GM21825 (cell line): ENCODE measurements at regions not wholly inside any gene's neighbourhood (a gene's known extent, or its start where the extent isn't known, plus 50 kb on each side); places are given as distances from the start of the nearest gene placed in this dataset.
"Not testable (repeated sequence)": the region's sequence is repeated elsewhere in the genome, so short reads cannot be mapped to it uniquely, and the experiment has no call there.

Source experiments
- ATAC-seq: cut with Tn5 transposase; IDR thresholded peaks from one replicate; pipeline ENCODE4 v1.9.1; 2021; ENCODE audit warnings: mild to moderate bottlenecking, moderate library complexity; ENCODE audit not compliant: unreplicated experiment

GRCh38 chr7:101679653-101680173 is 50.6 kb upstream of the MYL10 start:
- ATAC-seq = not testable (repeated sequence)

DNA sequence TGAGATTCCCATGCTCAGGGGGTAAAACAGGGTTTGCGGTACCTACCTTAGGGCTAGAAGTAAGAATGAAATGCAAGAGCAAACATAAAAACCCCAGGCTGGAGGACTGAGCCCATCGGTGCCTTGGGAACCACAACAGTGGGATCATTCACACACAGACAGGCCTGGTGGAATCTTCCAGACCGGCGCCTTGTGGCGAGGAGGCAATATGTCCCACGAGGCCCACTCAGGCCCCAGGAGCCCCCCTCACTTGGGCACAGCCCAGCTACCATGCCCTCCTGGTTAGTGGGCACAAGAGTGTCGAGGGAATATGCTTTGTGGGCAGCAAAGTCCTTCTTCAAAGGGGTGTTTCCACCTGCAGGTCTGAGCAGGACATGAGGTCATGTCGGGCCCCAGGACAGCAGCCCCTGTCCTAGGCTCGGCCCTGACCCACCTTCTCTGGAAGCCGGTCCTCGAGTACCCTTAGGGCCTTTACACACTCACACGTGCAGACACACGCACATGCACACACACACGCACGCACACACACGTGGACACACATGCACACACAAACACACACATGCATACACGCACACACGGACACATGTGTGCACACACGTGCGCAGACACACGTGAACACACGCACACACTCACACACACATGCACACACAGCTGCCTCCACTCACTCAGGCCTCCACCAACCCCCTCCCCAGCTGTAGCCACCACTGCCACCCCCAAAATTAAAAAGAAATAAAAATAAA is 51.5 kb upstream of the MYL10 start:
- ATAC-seq = no peak

DNA sequence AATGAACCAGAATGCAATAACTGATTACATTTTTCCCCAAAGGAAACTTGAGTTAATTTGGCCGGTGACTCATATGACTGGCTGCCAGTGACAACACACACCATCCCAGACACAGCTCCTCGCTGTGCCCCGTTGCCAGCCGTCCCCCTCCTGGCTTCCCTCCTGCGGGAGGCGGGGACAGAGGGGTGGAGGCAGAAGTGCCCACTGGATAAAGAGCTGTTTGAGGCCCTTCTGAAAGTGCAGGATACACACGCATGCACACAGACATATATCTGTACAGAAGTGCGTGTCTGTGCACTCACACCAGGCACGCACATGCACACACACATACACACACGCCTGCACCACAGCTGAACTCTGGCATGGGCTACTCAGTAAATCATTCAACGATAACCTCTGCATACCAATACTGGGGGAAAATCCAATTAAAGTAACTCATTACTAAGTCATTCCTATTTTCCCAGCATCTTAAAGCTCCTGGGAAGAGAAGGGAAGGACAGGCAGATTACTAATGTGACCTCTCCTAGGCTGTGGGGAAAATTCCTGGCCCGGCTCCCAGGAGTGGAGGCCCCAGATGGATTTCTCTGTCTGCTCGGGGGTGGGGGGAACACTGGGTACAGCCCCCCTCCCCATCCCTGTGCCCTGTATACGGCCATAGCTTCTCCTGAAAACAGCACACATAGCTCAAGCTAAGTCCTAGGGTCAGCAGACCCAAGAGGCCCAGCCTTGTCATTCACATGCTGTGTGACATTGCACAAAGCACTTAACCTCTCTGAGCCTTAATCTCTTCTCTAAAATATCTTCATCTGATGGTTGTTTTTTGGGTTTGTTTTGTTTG is 52.3 kb upstream of the MYL10 start:
- ATAC-seq = no peak

DNA sequence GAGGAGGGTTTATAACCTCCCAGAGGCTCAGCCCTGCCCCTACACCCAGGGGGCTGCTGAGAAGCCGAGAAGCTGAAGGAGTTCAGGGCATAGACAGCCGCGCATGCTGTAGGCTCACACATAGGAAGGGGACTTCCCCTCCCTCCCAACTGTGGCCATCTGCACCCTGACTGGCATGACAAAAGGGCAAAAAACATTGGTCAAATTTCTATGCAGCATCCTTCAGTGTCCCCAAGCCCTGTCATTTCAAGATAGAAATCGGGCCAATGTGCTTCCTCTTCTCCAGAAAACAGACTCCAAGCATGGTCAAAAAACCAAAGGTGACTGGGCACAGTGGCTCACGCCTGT is 55.9 kb upstream of the MYL10 start:
- no peak for ATAC-seq

DNA sequence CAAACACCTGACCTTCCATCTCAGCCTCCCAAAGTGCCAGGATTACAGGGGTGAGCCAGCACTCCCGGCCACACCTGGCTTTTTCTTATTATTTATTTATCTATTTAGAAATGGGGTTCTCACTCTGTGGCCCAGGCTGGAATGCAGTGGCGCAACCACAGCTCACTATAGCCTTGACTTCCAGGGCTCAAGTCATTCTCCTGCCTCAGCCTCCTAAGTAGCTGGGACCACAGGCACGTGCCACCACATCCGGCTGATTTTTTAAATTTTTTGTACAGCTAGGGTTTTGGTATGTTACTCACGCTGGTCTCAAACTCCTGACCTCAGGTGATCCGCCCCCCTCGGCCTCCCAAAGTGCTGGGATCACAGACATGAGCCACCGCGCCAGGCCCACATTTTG is 56.9 kb upstream of the MYL10 start:
- no peak for ATAC-seq

DNA sequence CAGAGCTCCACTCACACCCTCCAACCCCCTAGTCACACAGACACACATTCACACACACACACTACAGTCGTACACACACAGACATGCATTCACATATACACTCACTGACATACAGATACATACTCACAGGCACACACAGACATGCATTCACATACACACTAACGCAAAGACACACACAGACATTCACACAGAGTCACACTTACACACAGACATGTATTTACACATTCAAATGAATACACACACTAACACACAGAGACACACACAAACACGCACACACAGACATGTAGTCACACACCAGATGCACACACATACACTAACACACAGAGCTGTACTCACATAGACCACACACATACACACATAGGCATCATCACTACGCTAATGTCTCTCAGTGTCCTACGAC is 58.0 kb upstream of the MYL10 start:
- no peak for ATAC-seq

GRCh38 chr7:101687791-101688182 is 58.7 kb upstream of the MYL10 start:
- no peak for ATAC-seq

DNA sequence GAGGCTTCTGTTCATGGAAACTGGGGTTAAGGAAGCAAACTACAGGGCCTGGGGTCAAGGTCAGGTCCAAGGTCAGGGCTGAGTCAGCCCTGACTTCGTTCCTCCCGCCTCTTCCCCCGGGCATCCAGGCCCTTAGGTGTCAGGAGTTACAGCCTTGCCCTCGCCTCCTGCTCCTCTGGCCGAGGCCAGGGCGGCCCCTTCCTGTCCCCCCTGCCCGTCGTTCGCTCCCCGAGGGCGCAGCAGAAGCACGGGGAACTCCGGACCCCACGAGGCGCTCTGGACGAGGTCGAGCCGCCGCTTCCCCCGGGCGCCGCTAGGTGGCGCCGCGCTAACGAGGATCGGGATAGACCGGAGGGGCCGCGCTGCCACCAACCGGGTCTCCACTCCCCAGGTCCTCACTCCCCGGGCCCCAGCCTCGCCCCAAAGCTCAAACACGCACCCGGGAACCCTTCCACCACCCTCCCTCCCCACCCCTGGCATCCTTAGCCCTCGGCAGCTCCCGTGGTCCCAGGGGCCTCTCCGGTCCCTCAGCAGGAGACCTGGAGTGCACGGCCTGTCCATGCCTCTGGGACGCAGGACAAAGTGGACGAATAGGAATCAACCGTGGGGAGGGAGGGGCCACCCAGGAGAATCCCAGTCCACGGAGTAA is 59.2 kb upstream of the MYL10 start:
- peak; percentile 67 for ATAC-seq

DNA sequence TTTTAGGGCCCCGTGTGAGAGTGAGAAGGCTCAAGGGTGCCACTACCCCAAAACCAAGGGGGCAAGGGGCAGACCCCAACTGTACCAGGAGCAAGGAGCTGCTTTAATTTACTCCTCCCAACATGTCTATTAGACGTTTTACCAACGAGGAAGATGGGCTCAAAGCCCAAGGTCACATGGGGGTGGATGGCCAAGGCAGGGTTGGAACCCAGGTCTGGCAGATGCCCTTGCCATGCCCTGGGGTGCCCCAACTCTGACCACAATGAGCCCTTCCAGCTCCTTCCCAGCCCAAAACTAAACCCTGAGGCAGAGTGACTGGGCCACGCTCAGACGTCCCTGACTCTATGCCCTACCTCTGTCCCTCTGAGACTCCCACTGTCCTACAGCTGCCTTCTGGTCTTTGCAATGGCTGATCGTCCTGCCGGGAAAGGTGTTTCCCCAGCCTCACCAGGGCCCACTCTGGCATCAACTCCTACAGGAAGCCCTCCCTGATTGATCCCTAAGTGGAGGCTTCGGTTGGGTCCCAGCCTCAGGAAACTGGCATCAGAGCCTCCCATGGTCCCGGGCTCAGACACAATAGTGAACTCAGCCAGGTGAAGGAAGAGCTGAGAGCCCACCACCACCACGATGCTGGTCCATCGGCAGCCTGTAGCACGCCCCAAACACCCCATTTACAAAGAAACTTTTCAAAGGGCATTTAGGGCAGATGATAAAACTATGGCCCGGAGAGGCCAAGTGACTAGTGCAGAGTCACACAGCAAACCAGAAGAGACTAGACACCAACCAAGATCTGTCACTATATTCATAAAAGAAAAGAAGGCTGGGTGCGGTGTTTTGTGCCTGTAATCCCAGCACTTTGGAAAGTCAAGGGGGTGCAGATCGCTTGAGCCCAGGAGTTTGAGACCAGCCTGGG is 60.2 kb upstream of the MYL10 start:
- ATAC-seq = no peak

- ATAC-seq = no peak
Measured at GRCh38 chr7:101690061-101690460, 61.0 kb upstream of the MYL10 start.

GRCh38 chr7:101691822-101692384 is 62.8 kb upstream of the MYL10 start:
- no peak for ATAC-seq

DNA sequence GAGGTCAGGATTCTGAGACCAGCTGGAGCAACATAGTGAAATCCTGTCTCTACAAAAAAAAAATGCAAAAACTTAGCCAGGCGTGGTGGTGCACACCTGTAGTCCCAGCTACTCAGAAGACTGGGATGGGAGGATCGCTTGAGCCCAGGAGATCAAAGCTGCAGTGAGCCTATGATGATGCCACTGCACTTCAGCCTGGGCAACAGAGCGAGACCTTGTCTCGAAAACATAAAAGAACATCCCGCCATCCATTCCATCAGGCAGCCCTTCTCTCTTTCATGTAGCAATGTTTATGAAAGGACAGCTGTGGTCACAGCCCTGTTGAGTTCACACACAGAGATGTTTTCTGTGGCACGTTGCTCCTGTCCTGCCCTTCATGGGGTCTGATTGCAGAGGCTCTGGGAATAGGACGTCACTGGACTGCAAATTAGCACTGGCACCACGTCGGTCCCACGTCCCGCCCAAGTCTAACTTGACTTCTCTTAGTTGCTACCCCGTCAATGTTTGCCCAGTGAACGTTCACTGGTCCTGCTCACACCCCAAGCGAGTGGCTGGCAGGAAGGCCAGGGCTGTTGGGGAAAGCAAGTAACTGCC is 64.5 kb upstream of the MYL10 start:
- no peak for ATAC-seq

- no peak for ATAC-seq
Measured at GRCh38 chr7:101698964-101699363, 69.9 kb upstream of the MYL10 start.

DNA sequence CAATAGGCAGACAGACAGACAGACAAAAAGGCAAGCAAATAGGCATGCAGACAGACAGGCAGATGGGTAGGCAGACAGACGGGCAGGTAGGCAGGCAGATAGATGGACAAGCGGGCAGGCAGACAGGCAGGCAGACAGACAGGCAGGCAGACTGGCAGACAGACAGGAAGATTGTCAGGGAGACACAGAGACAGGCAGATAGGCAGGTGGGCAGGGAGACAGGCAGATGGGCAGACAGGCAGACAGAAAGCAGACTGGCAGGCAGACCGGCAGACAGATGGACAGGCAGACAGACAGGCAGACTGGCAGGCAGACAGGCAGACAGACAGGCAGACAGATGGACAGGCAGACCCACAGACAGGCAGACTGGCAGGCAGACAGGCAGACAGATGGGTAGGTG is 70.3 kb upstream of the MYL10 start:
- no peak for ATAC-seq

DNA sequence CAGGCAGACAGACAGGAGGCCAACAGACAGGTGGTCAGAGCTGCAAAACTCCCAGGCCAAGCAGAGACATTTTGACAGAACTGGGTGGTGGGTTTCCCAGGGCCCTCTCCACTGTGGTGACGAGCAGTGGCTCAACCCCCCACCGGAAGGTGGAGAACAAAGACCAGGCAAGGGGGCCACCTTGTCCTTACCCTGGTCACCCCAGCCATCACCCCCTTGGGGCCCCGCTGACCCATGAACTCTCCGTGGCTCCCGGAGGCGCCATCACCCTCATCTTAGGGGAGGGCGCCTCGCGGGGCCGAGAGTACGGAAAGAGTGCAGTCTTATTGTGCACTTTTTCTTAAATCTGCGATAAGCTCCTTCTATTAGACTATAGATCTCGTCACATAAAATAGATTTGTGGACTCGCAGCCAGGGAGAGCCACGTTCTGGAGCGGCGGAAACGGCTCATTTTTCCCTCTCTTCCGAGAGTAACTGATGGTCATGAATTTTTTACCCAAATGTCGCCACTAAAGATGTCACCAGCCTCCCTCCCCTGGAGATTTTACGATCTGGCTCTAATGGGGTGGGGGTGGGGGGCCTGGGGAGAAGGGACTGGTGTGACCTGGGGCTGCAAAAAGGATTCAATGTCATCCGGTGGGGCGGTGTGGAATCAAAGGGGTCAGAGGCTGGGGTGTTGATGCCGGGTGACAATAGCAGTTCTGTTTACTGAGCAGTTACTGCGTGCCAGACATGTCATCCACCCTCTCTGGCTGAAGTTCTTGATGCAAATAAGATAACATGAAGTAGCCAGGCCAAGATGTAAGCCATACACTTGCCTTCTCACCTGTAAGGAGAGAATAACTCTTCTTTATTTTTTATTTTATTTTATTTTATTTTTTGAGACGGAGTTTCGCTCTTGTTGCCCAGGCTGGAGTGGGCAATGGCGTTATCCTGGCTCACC is 71.1 kb upstream of the MYL10 start:
- ATAC-seq = no peak

GRCh38 chr7:101701153-101701794 is 72.2 kb upstream of the MYL10 start:
- ATAC-seq = no peak

DNA sequence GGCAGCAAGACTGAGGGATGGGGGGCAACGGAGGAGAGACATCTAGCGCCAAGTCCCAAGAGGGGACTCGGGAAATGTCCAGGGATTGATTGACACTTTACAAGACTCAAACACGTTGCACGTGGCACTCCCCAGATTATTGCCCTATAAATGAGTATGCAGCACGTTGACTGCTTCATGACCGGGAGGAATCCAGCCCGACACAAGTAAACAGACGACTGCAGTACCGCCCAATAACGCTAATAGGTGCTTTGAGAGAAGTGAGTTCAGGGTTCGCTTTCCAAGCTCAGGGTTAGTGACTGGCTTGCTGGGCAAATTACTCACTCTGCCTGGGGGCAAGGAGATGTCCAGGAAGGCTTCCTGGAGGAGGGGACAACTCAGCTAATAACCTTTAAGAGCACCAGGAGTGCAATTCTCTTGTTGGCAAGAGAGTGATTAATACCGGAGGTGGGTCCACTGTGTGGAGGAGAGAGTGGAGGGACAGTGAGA is 73.3 kb upstream of the MYL10 start:
- no peak for ATAC-seq

GRCh38 chr7:101705331-101705730 is 76.2 kb upstream of the MYL10 start:
- no peak for ATAC-seq
